ENCODE measurements at regions not wholly inside any gene's neighbourhood (a gene's known extent, or its start where the extent isn't known, plus 50 kb on each side); places are given as distances from the start of the nearest gene placed in this dataset.

DNA sequence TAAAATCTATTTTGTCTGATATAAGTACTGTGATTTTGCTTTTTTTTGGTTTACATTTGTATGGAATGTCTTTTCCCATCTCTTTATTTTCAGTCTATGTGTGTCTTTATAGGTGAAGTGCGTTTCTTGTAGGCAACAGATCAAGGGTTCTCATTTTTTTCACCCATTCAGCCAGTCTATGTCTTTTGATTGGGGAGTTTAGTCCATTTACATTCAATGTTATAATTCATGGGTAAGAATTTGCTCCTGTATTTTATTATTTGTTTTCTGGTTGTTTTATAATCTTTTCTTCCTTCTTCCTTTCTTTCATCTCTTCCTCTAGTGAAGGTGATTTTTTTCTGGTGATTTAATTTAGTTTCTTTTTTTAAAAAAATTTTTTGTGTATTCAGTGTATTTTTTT, 104.8 kb upstream of the TMEM229A start:
- TF ChIP-seq EP300 (IDR thresholded peaks at IDR 0.05) (no peak), POLR2A (IDR thresholded peaks at IDR 0.05; ENCODE audit: low read depth) (no peak)
